Neural crest cell (in vitro differentiated cells): ENCODE measurements at regions not wholly inside any gene's neighbourhood (a gene's known extent, or its start where the extent isn't known, plus 50 kb on each side); places are given as distances from the start of the nearest gene placed in this dataset.
"Not testable (repeated sequence)": the region's sequence is repeated elsewhere in the genome, so short reads cannot be mapped to it uniquely, and the experiment has no call there.

Experiments
- DNase-seq: peaks from one replicate; pipeline ENCODE4 v3.0.0; 2021; ENCODE audit warnings: low read depth, mixed read lengths, low spot score
- H3K27ac Mint-ChIP-seq: one replicate; pipeline ENCODE4 v1.8.0; 2021; ENCODE audit warnings: mild to moderate bottlenecking, mixed read lengths; ENCODE audit not compliant: unreplicated experiment
- H3K27me3 Mint-ChIP-seq: 2 replicates; pipeline ENCODE4 v1.8.0; 2021; ENCODE audit warnings: low read depth, mild to moderate bottlenecking, mixed read lengths
- H3K36me3 Mint-ChIP-seq: 2 replicates; pipeline ENCODE4 v1.8.0; 2021; ENCODE audit warnings: low read depth, mild to moderate bottlenecking, mixed read lengths
- H3K4me1 Mint-ChIP-seq: 2 replicates; pipeline ENCODE4 v1.8.0; 2021; ENCODE audit warnings: mixed read lengths
- H3K4me3 Mint-ChIP-seq: one replicate; pipeline ENCODE4 v1.8.0; 2021; ENCODE audit warnings: mild to moderate bottlenecking, mixed read lengths
- H3K9me3 Mint-ChIP-seq: 2 replicates; pipeline ENCODE4 v1.8.0; 2021; ENCODE audit warnings: mixed read lengths
- CTCF ChIP-seq: fragments of 200-600 bp; sonication (generic); conservative IDR thresholded peaks from 2 replicates; pipeline ENCODE4 v1.5.0; 2021; ENCODE audit warnings: antibody characterized with exemption, mild to moderate bottlenecking

- Mint-ChIP-seq H3K4me3 (no peak overlapping the region), H3K36me3 (no peaks in the 10 kb centered on the region), H3K4me1 (no peaks in the 10 kb centered on the region), H3K27me3 (no peaks in the 10 kb centered on the region), H3K9me3 (no peaks in the 10 kb centered on the region), H3K27ac (no peak overlapping the region)
- no peak for DNase-seq
- TF ChIP-seq CTCF: no peak
Measured at GRCh38 chr10:27319752-27320431, 79.3 kb upstream of the ACBD5 start.

GRCh38 chr10:27319139-27319538 lies 78.5 kb upstream of the ACBD5 start:
- H3K4me1 Mint-ChIP-seq, H3K9me3 Mint-ChIP-seq: not testable (repeated sequence)

GRCh38 chr10:27315082-27315481 lies 74.5 kb upstream of the ACBD5 start:
- not testable (repeated sequence) for H3K27ac Mint-ChIP-seq, H3K36me3 Mint-ChIP-seq, H3K27me3 Mint-ChIP-seq, H3K9me3 Mint-ChIP-seq, H3K4me3 Mint-ChIP-seq, H3K4me1 Mint-ChIP-seq, DNase-seq

More at GRCh38 chr10:27319139-27319538, 78.5 kb upstream of the ACBD5 start:
- not testable (repeated sequence) for H3K27ac Mint-ChIP-seq, DNase-seq, H3K4me3 Mint-ChIP-seq, H3K36me3 Mint-ChIP-seq, H3K27me3 Mint-ChIP-seq

- H3K4me3 Mint-ChIP-seq, DNase-seq, H3K4me1 Mint-ChIP-seq, H3K27ac Mint-ChIP-seq, H3K27me3 Mint-ChIP-seq, H3K36me3 Mint-ChIP-seq, H3K9me3 Mint-ChIP-seq: not testable (repeated sequence)
Measured at GRCh38 chr10:27313586-27313985, 73.0 kb upstream of the ACBD5 start.

- Mint-ChIP-seq H3K4me1 (no peaks in the 10 kb centered on the region), H3K27me3 (no peaks in the 10 kb centered on the region), H3K4me3 (no peak overlapping the region), H3K36me3 (no peaks in the 10 kb centered on the region), H3K9me3 (no peaks in the 10 kb centered on the region), H3K27ac (peak overlapping the region; percentile 44)
- no peak for DNase-seq
- TF ChIP-seq CTCF: no peak
Measured at GRCh38 chr10:27312854-27313253, 72.3 kb upstream of the ACBD5 start.

- H3K27me3 Mint-ChIP-seq, H3K9me3 Mint-ChIP-seq, H3K27ac Mint-ChIP-seq, H3K4me3 Mint-ChIP-seq, H3K4me1 Mint-ChIP-seq, DNase-seq, H3K36me3 Mint-ChIP-seq: not testable (repeated sequence)
Measured at GRCh38 chr10:27311809-27312208, 71.2 kb upstream of the ACBD5 start.

- not testable (repeated sequence) for H3K4me1 Mint-ChIP-seq, H3K36me3 Mint-ChIP-seq, H3K27ac Mint-ChIP-seq, H3K27me3 Mint-ChIP-seq, H3K4me3 Mint-ChIP-seq, H3K9me3 Mint-ChIP-seq, DNase-seq
Measured at GRCh38 chr10:27298522-27298850, 57.9 kb upstream of the ACBD5 start.

- Mint-ChIP-seq H3K4me3 (no peak overlapping the region), H3K36me3 (peaks cover 2% of the 10 kb centered on the region), H3K27me3 (no peaks in the 10 kb centered on the region), H3K9me3 (peaks cover 5% of the 10 kb centered on the region), H3K4me1 (no peaks in the 10 kb centered on the region), H3K27ac (no peak overlapping the region)
- no peak for DNase-seq
- TF ChIP-seq CTCF: no peak
Measured at GRCh38 chr10:27297844-27298521, 57.4 kb upstream of the ACBD5 start.

GRCh38 chr10:27296285-27296684 lies 55.7 kb upstream of the ACBD5 start:
- not testable (repeated sequence) for H3K4me1 Mint-ChIP-seq, H3K27me3 Mint-ChIP-seq, DNase-seq, H3K9me3 Mint-ChIP-seq, H3K36me3 Mint-ChIP-seq, H3K27ac Mint-ChIP-seq, H3K4me3 Mint-ChIP-seq

- not testable (repeated sequence) for H3K4me1 Mint-ChIP-seq, H3K27ac Mint-ChIP-seq, H3K27me3 Mint-ChIP-seq, H3K9me3 Mint-ChIP-seq, DNase-seq, H3K4me3 Mint-ChIP-seq, H3K36me3 Mint-ChIP-seq
Measured at GRCh38 chr10:27291253-27291895, 50.8 kb upstream of the ACBD5 start.
